NCI-H2171 treated with DMSO at 0.1 percent for 48 hours (cell line): ENCODE measurements at regions not wholly inside any gene's neighbourhood (a gene's known extent, or its start where the extent isn't known, plus 50 kb on each side); places are given as distances from the start of the nearest gene placed in this dataset.
"Not testable (repeated sequence)": the region's sequence is repeated elsewhere in the genome, so short reads cannot be mapped to it uniquely, and the experiment has no call there.

Source experiments
- DNase-seq: peaks from one replicate; lab custom pipeline; 2025; lab: John Stamatoyannopoulos, UW

- DNase-seq, result not testable (repeated sequence)
These were observed 61.7 kb downstream of the DMRTA1 start for GRCh38 chr9:22508354-22508753.

GRCh38 chr9:22508790-22509189, 62.2 kb downstream of the DMRTA1 start:
- DNase-seq, result no peak

- DNase-seq, result no peak
These were observed 65.9 kb downstream of the DMRTA1 start for GRCh38 chr9:22512495-22512894.

GRCh38 chr9:22514871-22515270, 68.2 kb downstream of the DMRTA1 start:
- no peak for DNase-seq

- no peak for DNase-seq
These were observed 75.6 kb downstream of the DMRTA1 start for GRCh38 chr9:22522206-22522740.

GRCh38 chr9:22528485-22528884, 81.9 kb downstream of the DMRTA1 start:
- DNase-seq, result no peak

GRCh38 chr9:22529426-22530199, 83.0 kb downstream of the DMRTA1 start:
- DNase-seq, result no peak

- DNase-seq, result no peak
These were observed 89.2 kb downstream of the DMRTA1 start for GRCh38 chr9:22535780-22536179.

GRCh38 chr9:22537721-22538120, 91.1 kb downstream of the DMRTA1 start:
- DNase-seq, result no peak

- no peak for DNase-seq
These were observed 102.0 kb downstream of the DMRTA1 start for GRCh38 chr9:22548625-22549024.

- no peak for DNase-seq
These were observed 128.1 kb downstream of the DMRTA1 start for GRCh38 chr9:22574740-22575139.

- no peak for DNase-seq
These were observed 134.2 kb downstream of the DMRTA1 start for GRCh38 chr9:22580788-22581187.

- DNase-seq, result no peak
These were observed 135.6 kb downstream of the DMRTA1 start for GRCh38 chr9:22582221-22582620.

- DNase-seq, result no peak
These were observed 142.3 kb downstream of the DMRTA1 start for GRCh38 chr9:22588918-22589317.

GRCh38 chr9:22590336-22591033, 143.9 kb downstream of the DMRTA1 start:
- no peak for DNase-seq

GRCh38 chr9:22595805-22596204, 149.2 kb downstream of the DMRTA1 start:
- DNase-seq, result no peak

- no peak for DNase-seq
These were observed 170.5 kb downstream of the DMRTA1 start for GRCh38 chr9:22617156-22617555.

GRCh38 chr9:22622815-22623214, 176.2 kb downstream of the DMRTA1 start:
- DNase-seq, result no peak

- DNase-seq, result no peak
These were observed 176.6 kb downstream of the DMRTA1 start for GRCh38 chr9:22623236-22623635.

- DNase-seq, result no peak
These were observed 178.9 kb downstream of the DMRTA1 start for GRCh38 chr9:22625540-22625939.

GRCh38 chr9:22643541-22643940, 196.9 kb downstream of the DMRTA1 start:
- DNase-seq, result no peak

GRCh38 chr9:22645893-22646292, 199.3 kb downstream of the DMRTA1 start:
- no peak for DNase-seq

GRCh38 chr9:22649384-22649783, 202.8 kb downstream of the DMRTA1 start:
- no peak for DNase-seq
